Thyroid gland (tissue), 4 donors: ENCODE measurements at regions not wholly inside any gene's neighbourhood (a gene's known extent, or its start where the extent isn't known, plus 50 kb on each side); places are given as distances from the start of the nearest gene placed in this dataset.

Source experiments
- DNase-seq, 2 donors: peaks; one replicate each; pipeline ENCODE4 v3.0.0-alpha.2; 2019
- H3K27ac ChIP-seq, 3 donors: fragments of 200-600 bp; sonication (generic); 1 replicate in 2 of 3; 2 replicates in 1 of 3; pipeline ENCODE4 v1.5.1; 2016 to 2019; ENCODE audit warnings: mild to moderate bottlenecking in 1 of 3, moderate library complexity in 1 of 3
- H3K27me3 ChIP-seq: fragments of 200-600 bp; sonication (generic); one replicate; pipeline ENCODE4 v1.5.1; 2019
- H3K36me3 ChIP-seq, 2 donors: fragments of 200-600 bp; sonication (generic); one replicate each; pipeline ENCODE4 v1.5.1; 2016 to 2019
- H3K4me1 ChIP-seq, 2 donors: fragments of 200-600 bp; sonication (generic); one replicate each; pipeline ENCODE4 v1.5.1; 2017 to 2019
- H3K4me3 ChIP-seq, 3 donors: fragments of 200-600 bp; sonication (generic); replicated peaks in 1 of 3; 1 replicate in 2 of 3; 2 replicates in 1 of 3; pipeline ENCODE4 v1.5.1; 2016; ENCODE audit warnings: mild to moderate bottlenecking in 1 of 3
- H3K9me3 ChIP-seq: fragments of 200-600 bp; sonication (generic); one replicate; pipeline ENCODE4 v1.5.1; 2017
- CTCF ChIP-seq, 6 experiments: fragments of 200-600 bp in 3 of 6; fragments of 450-650 bp in 3 of 6; sonication (generic) in 3 of 6; IDR thresholded peaks; one replicate each; pipeline ENCODE4 v1.5.1; 2016 to 2019; ENCODE audit warnings: antibody characterized with exemption in 6 of 6, mild to moderate bottlenecking in 2 of 6, inconsistent platforms in 1 of 6, moderate library complexity in 1 of 6
- POLR2A ChIP-seq, 2 donors: fragments of 450-650 bp; IDR thresholded peaks; one replicate each; pipeline ENCODE4 v1.6.1; 2017; ENCODE audit warnings: antibody characterized with exemption in 2 of 2, mild to moderate bottlenecking in 2 of 2, moderate library complexity in 1 of 2
- WGBS, 2 donors: methylation state at CpG; one replicate each; pipeline ENCODE4 v1.1.5; 2017; 5-methylcytosine and 5-hydroxymethylcytosine counted together
- intact Hi-C: fragments of 100-400 bp; cut with DNase I; formaldehyde crosslinking; loops from one replicate; pipeline ENCODE4 v1.15.1; 2023

GRCh38 chr10:36191009-36191408, 548.9 kb upstream of the FZD8 start:
- H3K4me1 ChIP-seq: no peaks in the 10 kb centered on the region
- intact Hi-C loops: no loop called here
- WGBS, 2 donors: 80% methylated on average over 1 of the region's 1 CpG
- H3K27ac ChIP-seq: no peak overlapping the region
- H3K27me3 ChIP-seq: no peaks in the 10 kb centered on the region
- no peak for TF ChIP-seq POLR2A (IDR thresholded peaks at IDR 0.05)
- no peak for TF ChIP-seq CTCF (IDR thresholded peaks at IDR 0.05)
- no peaks in the 10 kb centered on the region for H3K9me3 ChIP-seq
- no peak for DNase-seq
- H3K36me3 ChIP-seq: no peaks in the 10 kb centered on the region
- no peak overlapping the region for H3K4me3 ChIP-seq

- Histone ChIP-seq H3K36me3 (no peaks in the 10 kb centered on the region), H3K27ac (no peak overlapping the region), H3K9me3 (no peaks in the 10 kb centered on the region), H3K27me3 (no peaks in the 10 kb centered on the region), H3K4me3 (no peak overlapping the region), H3K4me1 (no peaks in the 10 kb centered on the region)
- intact Hi-C loops: no loop called here
- TF ChIP-seq CTCF (IDR thresholded peaks at IDR 0.05) (no peak), POLR2A (IDR thresholded peaks at IDR 0.05) (no peak)
- 78 to 82% methylated on average over 4 of the region's 4 CpGs for WGBS, 2 donors
- no peak for DNase-seq
These were observed 546.4 kb upstream of the FZD8 start for GRCh38 chr10:36188461-36188860.

GRCh38 chr10:36188080-36188453, 546.0 kb upstream of the FZD8 start:
- Histone ChIP-seq H3K27ac (no peak overlapping the region), H3K27me3 (no peaks in the 10 kb centered on the region), H3K4me3 (no peak overlapping the region), H3K36me3 (no peaks in the 10 kb centered on the region), H3K9me3 (no peaks in the 10 kb centered on the region), H3K4me1 (no peaks in the 10 kb centered on the region)
- 59 to 60% methylated on average over 8 of the region's 8 CpGs for WGBS, 2 donors
- no peak for TF ChIP-seq POLR2A (IDR thresholded peaks at IDR 0.05)
- TF ChIP-seq CTCF (IDR thresholded peaks at IDR 0.05): no peak
- intact Hi-C loops: no loop called here
- DNase-seq: no peak

GRCh38 chr10:36187380-36188079, 545.4 kb upstream of the FZD8 start:
- no peaks in the 10 kb centered on the region for H3K36me3 ChIP-seq
- WGBS, 2 donors: 77 to 80% methylated on average over 6 of the region's 6 CpGs
- no peak overlapping the region for H3K27ac ChIP-seq
- intact Hi-C loops: no loop called here
- TF ChIP-seq POLR2A (IDR thresholded peaks at IDR 0.05) (no peak), CTCF (IDR thresholded peaks at IDR 0.05) (no peak)
- no peaks in the 10 kb centered on the region for H3K9me3 ChIP-seq
- no peak for DNase-seq
- no peaks in the 10 kb centered on the region for H3K27me3 ChIP-seq
- H3K4me3 ChIP-seq: no peak overlapping the region
- H3K4me1 ChIP-seq: no peaks in the 10 kb centered on the region

- no peaks in the 10 kb centered on the region for H3K36me3 ChIP-seq
- no peak overlapping the region for H3K4me3 ChIP-seq
- H3K4me1 ChIP-seq: no peaks in the 10 kb centered on the region
- intact Hi-C loops: no loop called here
- no peaks in the 10 kb centered on the region for H3K9me3 ChIP-seq
- H3K27me3 ChIP-seq: no peaks in the 10 kb centered on the region
- no peak for DNase-seq
- no peak overlapping the region for H3K27ac ChIP-seq
- TF ChIP-seq POLR2A (IDR thresholded peaks at IDR 0.05) (no peak), CTCF (IDR thresholded peaks at IDR 0.05) (no peak)
- WGBS, 2 donors: 82 to 86% methylated on average over 6 of the region's 6 CpGs
These were observed 543.0 kb upstream of the FZD8 start for GRCh38 chr10:36185097-36185496.
